IMR-90 (cell line): ENCODE measurements at regions not wholly inside any gene's neighbourhood (a gene's known extent, or its start where the extent isn't known, plus 50 kb on each side); places are given as distances from the start of the nearest gene placed in this dataset.

Experiments
- ATAC-seq: fragments of 200-7000 bp; cut with Tn5 transposase; 2 replicates; pipeline ENCODE4 v1.9.1; 2020; ENCODE audit warnings: low read depth, mild to moderate bottlenecking, moderate library complexity
- BruUV-seq: library from RNA; stranded (reverse); fragments of 400-500 nt; replicated peaks from 2 replicates; lab custom pipeline; 2021; lab: Mats Ljungman, UMichigan
- CTCF ChIA-PET: fragments of 300-600 bp; formaldehyde crosslinking; extraction: SDS; loops from one replicate; lab custom pipeline; 2021; ENCODE audit warnings: antibody characterized with exemption; lab: Yijun Ruan, JAX
- POLR2A ChIA-PET: fragments of 300-600 bp; sonication (Branson Sonifier 250); formaldehyde crosslinking; loops from one replicate; lab custom pipeline; 2022; ENCODE audit warnings: antibody characterized with exemption; ENCODE audit not compliant: unreplicated experiment; lab: Charles Lee
- DNase-seq: peaks from one replicate; pipeline ENCODE4 v3.0.0; 2013
- H2AFZ ChIP-seq: replicated peaks from 2 replicates; pipeline ENCODE3; 2013; ENCODE audit warnings: low read length, mild to moderate bottlenecking; ENCODE audit not compliant: poor library complexity
- H2AK5ac ChIP-seq: 2 replicates; pipeline ENCODE4 v1.6.1; 2013; ENCODE audit warnings: low read depth, low read length, inconsistent platforms
- H2AK9ac ChIP-seq: replicated peaks from 2 replicates; pipeline ENCODE3; 2013; ENCODE audit warnings: mild to moderate bottlenecking, low read depth, low read length, moderate library complexity; ENCODE audit not compliant: poor library complexity
- H2BK120ac ChIP-seq: 2 replicates; pipeline ENCODE4 v1.6.1; 2013; ENCODE audit warnings: low read depth, low read length, inconsistent platforms
- H2BK15ac ChIP-seq: 3 replicates; pipeline ENCODE4 v1.6.1; 2013; ENCODE audit warnings: low read depth, low read length, inconsistent platforms
- H2BK20ac ChIP-seq: 2 replicates; pipeline ENCODE4 v1.6.1; 2013; ENCODE audit warnings: low read depth, mild to moderate bottlenecking, inconsistent platforms, low read length, moderate library complexity
- H2BK5ac ChIP-seq: 2 replicates; pipeline ENCODE4 v1.6.1; 2013; ENCODE audit warnings: mild to moderate bottlenecking, low read depth, low read length, inconsistent platforms; ENCODE audit not compliant: poor library complexity, severe bottlenecking
- H3K14ac ChIP-seq: replicated peaks from 2 replicates; pipeline ENCODE4 v1.6.1; 2013; ENCODE audit warnings: low read depth, low read length, inconsistent platforms
- H3K18ac ChIP-seq: 2 replicates; pipeline ENCODE4 v1.6.1; 2013; ENCODE audit warnings: low read depth, low read length, control low read depth
- H3K23ac ChIP-seq: 2 replicates; pipeline ENCODE4 v1.6.1; 2013; ENCODE audit warnings: low read depth, low read length, inconsistent platforms
- H3K27ac ChIP-seq: 2 replicates; pipeline ENCODE4 v1.5.1; 2013; ENCODE audit warnings: mild to moderate bottlenecking, control low read depth, low read length; ENCODE audit not compliant: insufficient read depth
- H3K27me3 ChIP-seq: 2 replicates; pipeline ENCODE4 v1.6.1; 2013; ENCODE audit warnings: low read length; ENCODE audit not compliant: control insufficient read depth, insufficient read depth
- H3K36me3 ChIP-seq: 2 replicates; pipeline ENCODE4 v1.6.1; 2013; ENCODE audit warnings: low read length, mixed read lengths; ENCODE audit not compliant: control insufficient read depth, insufficient read depth
- H3K4ac ChIP-seq: 2 replicates; pipeline ENCODE4 v1.6.1; 2013; ENCODE audit warnings: low read depth, low read length, inconsistent platforms
- H3K4me1 ChIP-seq: 2 replicates; pipeline ENCODE4 v1.6.1; 2013; ENCODE audit warnings: low read length, mixed read lengths; ENCODE audit not compliant: control insufficient read depth, insufficient read depth
- H3K4me2 ChIP-seq: 2 replicates; pipeline ENCODE4 v1.6.1; 2013; ENCODE audit warnings: low read depth, mild to moderate bottlenecking, control low read depth, low read length, moderate library complexity
- H3K4me3 ChIP-seq: 2 replicates; pipeline ENCODE4 v1.5.1; 2013; ENCODE audit warnings: low read depth, mild to moderate bottlenecking, control low read depth, low read length, moderate library complexity; ENCODE audit not compliant: insufficient read depth
- H3K56ac ChIP-seq: 2 replicates; pipeline ENCODE4 v1.6.1; 2013; ENCODE audit warnings: low read length, inconsistent platforms; ENCODE audit not compliant: insufficient read depth; ENCODE audit errors: extremely low read depth
- H3K79me1 ChIP-seq, 2 experiments: 2 replicates each; pipeline ENCODE4 v1.6.1; 2013; ENCODE audit warnings: low read length in 2 of 2, inconsistent platforms in 1 of 2, low read depth in 1 of 2
- H3K9ac ChIP-seq: 2 replicates; pipeline ENCODE4 v1.6.1; 2013; ENCODE audit warnings: low read depth, low read length, control low read depth
- H3K9me1 ChIP-seq: 2 replicates; pipeline ENCODE4 v1.6.1; 2013; ENCODE audit warnings: low read length, inconsistent platforms; ENCODE audit not compliant: insufficient read depth
- H3K9me3 ChIP-seq: 2 replicates; pipeline ENCODE4 v1.6.1; 2013; ENCODE audit warnings: low read length; ENCODE audit not compliant: control insufficient read depth, insufficient read depth
- H4K20me1 ChIP-seq: 2 replicates; pipeline ENCODE4 v1.6.1; 2013; ENCODE audit warnings: low read length, inconsistent platforms; ENCODE audit not compliant: insufficient read depth
- H4K5ac ChIP-seq: 2 replicates; pipeline ENCODE4 v1.6.1; 2013; ENCODE audit warnings: mild to moderate bottlenecking, low read depth, low read length, control low read depth
- H4K8ac ChIP-seq, 2 experiments: 2 replicates each; pipeline ENCODE4 v1.6.1; 2013; ENCODE audit warnings: low read depth in 2 of 2, low read length in 2 of 2, control low read depth in 1 of 2, inconsistent platforms in 1 of 2
- H4K91ac ChIP-seq: 2 replicates; pipeline ENCODE4 v1.6.1; 2013; ENCODE audit warnings: low read depth, low read length, inconsistent platforms; ENCODE audit not compliant: insufficient read depth
- BHLHE40 ChIP-seq: fragments of 150-350 bp; IDR thresholded peaks from 2 replicates; pipeline ENCODE4 v1.6.1; 2016; ENCODE audit warnings: mild to moderate bottlenecking, low read depth, low read length
- FOS ChIP-seq: fragments of 150-350 bp; IDR thresholded peaks from 2 replicates; pipeline ENCODE4 v1.6.1; 2016; ENCODE audit warnings: low read depth, low read length
- MAFK ChIP-seq: IDR thresholded peaks from 2 replicates; pipeline ENCODE4 v1.6.1; 2012; ENCODE audit warnings: low read depth, low read length, improper control_type of control experiment
- MAZ ChIP-seq: IDR thresholded peaks from 2 replicates; pipeline ENCODE4 v1.6.1; 2012; ENCODE audit warnings: low read depth, mild to moderate bottlenecking, low read length, improper control_type of control experiment, moderate library complexity, borderline replicate concordance
- RAD21 ChIP-seq: IDR thresholded peaks from 2 replicates; pipeline ENCODE4 v1.6.1; 2012; ENCODE audit warnings: low read length, improper control_type of control experiment
- RFX5 ChIP-seq: IDR thresholded peaks from 2 replicates; pipeline ENCODE4 v1.8.0; 2012; ENCODE audit warnings: low read depth, mild to moderate bottlenecking, low read length, moderate library complexity
- WGBS, 2 experiments: methylation state at CpG; one replicate each; pipeline versions ENCODE4 v1.1.5 to v1.1.7; 2013; ENCODE audit warnings: missing lambda C conversion rate in 2 of 2; ENCODE audit not compliant: insufficient read length in 1 of 2; ENCODE audit errors: extremely low coverage in 2 of 2; 5-methylcytosine and 5-hydroxymethylcytosine counted together
- dilution Hi-C: fragments of 300-500 bp; cut with HindIII; formaldehyde crosslinking; loops from one replicate; pipeline ENCODE4 v1.14.3; 2018; ENCODE audit warnings: low sequenced_read_pairs; ENCODE audit not compliant: unreplicated experiment
- in situ Hi-C: fragments of 300-500 bp; cut with MboI; formaldehyde crosslinking; loops from 3 replicates; pipeline ENCODE4 v1.14.3; 2019; ENCODE audit warnings: low sequenced_read_pairs, inconsistent platforms, mixed read lengths
- intact Hi-C: fragments of 100-400 bp; cut with micrococcal nuclease; formaldehyde crosslinking; loops from 2 replicates; pipeline ENCODE4 v1.10.0; 2022
- TF ChIP-seq, protein P1 (sequence below): conservative IDR thresholded peaks from 2 replicates; pipeline ENCODE4 v1.5.1; 2012; ENCODE audit warnings: mild to moderate bottlenecking, low read depth, low read length, improper control_type of control experiment

DNA sequence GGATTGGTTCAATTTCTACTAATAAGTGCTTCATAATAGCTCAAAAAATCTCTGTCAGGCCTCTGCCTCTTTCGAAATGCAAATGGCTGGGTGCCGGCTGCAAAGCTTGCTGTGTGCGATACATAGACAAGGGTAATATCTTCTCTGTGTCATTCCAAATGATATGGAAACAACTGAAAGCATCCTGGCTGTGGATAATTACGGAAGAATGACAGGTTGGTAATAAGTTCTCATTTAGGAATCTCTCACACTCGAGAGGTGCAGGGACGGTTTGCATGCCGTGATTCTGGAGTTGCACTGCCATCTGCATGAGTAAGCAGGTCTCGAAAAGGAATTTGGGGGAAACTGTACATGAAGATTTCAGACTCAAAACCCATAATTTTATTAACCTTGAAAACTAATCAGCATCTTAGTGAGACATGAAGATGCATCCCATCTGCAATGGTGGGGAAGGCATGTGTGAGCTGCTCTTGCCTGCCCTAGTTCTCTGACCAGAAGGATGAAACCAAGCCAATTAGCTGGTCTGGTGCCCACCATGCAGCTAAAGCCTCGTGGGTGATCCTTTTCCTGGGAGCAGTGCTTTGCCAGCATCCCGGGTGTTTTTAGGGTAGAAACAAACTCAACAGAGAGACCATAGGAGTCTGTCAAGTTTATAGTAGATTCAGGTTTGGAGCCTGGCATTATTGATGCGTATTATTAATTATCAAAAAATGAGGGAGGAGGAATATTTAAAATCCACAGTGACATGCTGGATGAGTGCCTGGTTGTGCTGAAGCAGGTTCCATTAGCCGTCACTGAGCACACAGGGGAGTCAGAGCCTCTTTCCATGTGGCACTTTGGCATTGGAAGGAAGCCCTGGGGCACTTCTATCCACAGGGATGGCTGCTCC, 503.6 kb upstream of the MGMT start:
- Histone ChIP-seq H4K8ac (no peak overlapping the region), H3K18ac (no peak overlapping the region), H3K9me3 (peaks cover 40% of the 10 kb centered on the region), H3K4ac (no peak overlapping the region), H3K4me2 (no peak overlapping the region), H3K4me3 (no peak overlapping the region), H2AK9ac (no peak overlapping the region), H2AK5ac (no peak overlapping the region), H3K56ac (no peak overlapping the region), H3K27ac (no peak overlapping the region), H3K27me3 (no peaks in the 10 kb centered on the region), H3K36me3 (no peaks in the 10 kb centered on the region), H3K4me1 (no peaks in the 10 kb centered on the region), H3K14ac (no peak overlapping the region), H4K5ac (no peak overlapping the region), H3K9ac (no peak overlapping the region), H2BK20ac (no peak overlapping the region), H2BK15ac (no peak overlapping the region), H3K23ac (no peak overlapping the region), H2BK120ac (no peak overlapping the region), H2AFZ (no peak overlapping the region), H3K9me1 (no peaks in the 10 kb centered on the region), H3K79me1 (no peaks in the 10 kb centered on the region), H2BK5ac (no peak overlapping the region), H4K20me1 (no peaks in the 10 kb centered on the region), H4K91ac (no peak overlapping the region)
- TF ChIP-seq, protein P1, sequence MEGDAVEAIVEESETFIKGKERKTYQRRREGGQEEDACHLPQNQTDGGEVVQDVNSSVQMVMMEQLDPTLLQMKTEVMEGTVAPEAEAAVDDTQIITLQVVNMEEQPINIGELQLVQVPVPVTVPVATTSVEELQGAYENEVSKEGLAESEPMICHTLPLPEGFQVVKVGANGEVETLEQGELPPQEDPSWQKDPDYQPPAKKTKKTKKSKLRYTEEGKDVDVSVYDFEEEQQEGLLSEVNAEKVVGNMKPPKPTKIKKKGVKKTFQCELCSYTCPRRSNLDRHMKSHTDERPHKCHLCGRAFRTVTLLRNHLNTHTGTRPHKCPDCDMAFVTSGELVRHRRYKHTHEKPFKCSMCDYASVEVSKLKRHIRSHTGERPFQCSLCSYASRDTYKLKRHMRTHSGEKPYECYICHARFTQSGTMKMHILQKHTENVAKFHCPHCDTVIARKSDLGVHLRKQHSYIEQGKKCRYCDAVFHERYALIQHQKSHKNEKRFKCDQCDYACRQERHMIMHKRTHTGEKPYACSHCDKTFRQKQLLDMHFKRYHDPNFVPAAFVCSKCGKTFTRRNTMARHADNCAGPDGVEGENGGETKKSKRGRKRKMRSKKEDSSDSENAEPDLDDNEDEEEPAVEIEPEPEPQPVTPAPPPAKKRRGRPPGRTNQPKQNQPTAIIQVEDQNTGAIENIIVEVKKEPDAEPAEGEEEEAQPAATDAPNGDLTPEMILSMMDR, result no peak
- TF ChIP-seq MAZ, result no peak
- TF ChIP-seq FOS, result no peak
- no peak for TF ChIP-seq BHLHE40
- TF ChIP-seq RAD21, result no peak
- TF ChIP-seq RFX5, result no peak
- TF ChIP-seq MAFK, result no peak
- no TSS peak for BruUV-seq
- WGBS, 2 experiments, result 40% methylated on average over 3 of the region's 12 CpGs; no CpG with 5 or more reads in 1 of the 2 experiments
- DNase-seq, result no peak
- in situ Hi-C loops, result no loop called here
- ChIA-PET CTCF (no interaction called here), POLR2A (no interaction called here)
- ATAC-seq, result no peak
- intact Hi-C loops, result no loop called here
- dilution Hi-C loops, result no loop called here
